Stimulated activated CD8-positive, alpha-beta memory T cell treated with anti-CD3 and anti-CD28 coated beads, Interleukin-12 subunit alpha, Interleukin-12 subunit beta, amount 100 ng/mL, for 24 hours (primary cell): ENCODE measurements at regions not wholly inside any gene's neighbourhood (a gene's known extent, or its start where the extent isn't known, plus 50 kb on each side); places are given as distances from the start of the nearest gene placed in this dataset.

Experiments used
- DNase-seq: peaks from one replicate; pipeline ENCODE4 v3.0.0-alpha.2; 2020; ENCODE audit errors: extremely low read depth

- no peak for DNase-seq
These were observed 384.2 kb upstream of the SALL3 start for GRCh38 chr18:78595453-78595852.

- no peak for DNase-seq
These were observed 383.6 kb upstream of the SALL3 start for GRCh38 chr18:78595924-78596573.

- DNase-seq, result no peak
These were observed 382.7 kb upstream of the SALL3 start for GRCh38 chr18:78596794-78597345.

- no peak for DNase-seq
These were observed 378.3 kb upstream of the SALL3 start for GRCh38 chr18:78601349-78601748.

- DNase-seq, result no peak
These were observed 377.7 kb upstream of the SALL3 start for GRCh38 chr18:78601923-78602322.

- DNase-seq, result no peak
These were observed 377.2 kb upstream of the SALL3 start for GRCh38 chr18:78602430-78602829.

- DNase-seq, result no peak
These were observed 376.3 kb upstream of the SALL3 start for GRCh38 chr18:78603102-78603983.

GRCh38 chr18:78605255-78605654 is 374.4 kb upstream of the SALL3 start:
- DNase-seq, result no peak

- no peak for DNase-seq
These were observed 372.4 kb upstream of the SALL3 start for GRCh38 chr18:78607221-78607620.

GRCh38 chr18:78607784-78608183 is 371.8 kb upstream of the SALL3 start:
- no peak for DNase-seq

GRCh38 chr18:78610179-78610578 is 369.4 kb upstream of the SALL3 start:
- DNase-seq, result no peak

- DNase-seq, result no peak
These were observed 368.3 kb upstream of the SALL3 start for GRCh38 chr18:78611201-78611800.

- no peak for DNase-seq
These were observed 367.7 kb upstream of the SALL3 start for GRCh38 chr18:78611869-78612268.

GRCh38 chr18:78612318-78612717 is 367.3 kb upstream of the SALL3 start:
- DNase-seq, result no peak

GRCh38 chr18:78612801-78613200 is 366.8 kb upstream of the SALL3 start:
- no peak for DNase-seq

- no peak for DNase-seq
These were observed 360.9 kb upstream of the SALL3 start for GRCh38 chr18:78618726-78619125.

- DNase-seq, result no peak
These were observed 359.8 kb upstream of the SALL3 start for GRCh38 chr18:78619854-78620253.

- DNase-seq, result no peak
These were observed 359.3 kb upstream of the SALL3 start for GRCh38 chr18:78620326-78620725.

- no peak for DNase-seq
These were observed 358.4 kb upstream of the SALL3 start for GRCh38 chr18:78621141-78621755.

GRCh38 chr18:78622251-78622906 is 357.2 kb upstream of the SALL3 start:
- DNase-seq, result no peak

GRCh38 chr18:78622907-78623541 is 356.6 kb upstream of the SALL3 start:
- DNase-seq, result no peak
